Liver (tissue), 3 donors: ENCODE measurements at regions not wholly inside any gene's neighbourhood (a gene's known extent, or its start where the extent isn't known, plus 50 kb on each side); places are given as distances from the start of the nearest gene placed in this dataset.

ENCODE experiments used
- CTCF ChIP-seq: fragments of 150-350 bp; IDR thresholded peaks from 2 replicates; pipeline ENCODE4 v1.5.1; 2017; ENCODE audit warnings: improper control_type of control experiment, low read depth, low read length; ENCODE audit not compliant: missing input control
- GABPA ChIP-seq, 2 donors: IDR thresholded peaks in 1 of 2; conservative IDR thresholded peaks in 1 of 2; 2 replicates each; pipeline ENCODE4 v1.6.1; 2016; ENCODE audit warnings: antibody characterized with exemption in 2 of 2, mild to moderate bottlenecking in 1 of 2, moderate library complexity in 1 of 2
- NR2F2 ChIP-seq: IDR thresholded peaks from 2 replicates; pipeline ENCODE4 v1.6.1; 2016; ENCODE audit warnings: antibody characterized with exemption
- SP1 ChIP-seq: IDR thresholded peaks from 2 replicates; pipeline ENCODE4 v1.6.1; 2018; ENCODE audit warnings: antibody characterized with exemption, mild to moderate bottlenecking
- TAF1 ChIP-seq: conservative IDR thresholded peaks from 2 replicates; pipeline ENCODE4 v1.6.1; 2016; ENCODE audit warnings: antibody characterized with exemption, mild to moderate bottlenecking
- YY1 ChIP-seq: IDR thresholded peaks from 2 replicates; pipeline ENCODE4 v1.6.1; 2016; ENCODE audit warnings: antibody characterized with exemption, mild to moderate bottlenecking
- donor health status: healthy.
- donor health status: healthy.

- TF ChIP-seq TAF1 (no peak), NR2F2 (no peak), YY1 (no peak), CTCF (no peak), SP1 (no peak), GABPA (IDR thresholded peaks at IDR 0.05 in 1 of 2, conservative IDR thresholded peaks at IDR 0.05 in 1 of 2) (no peak)
These were observed 895.4 kb upstream of the ACVR2A start for GRCh38 chr2:146949400-146949799.
